Testis (tissue), 2 donors: ENCODE measurements at regions not wholly inside any gene's neighbourhood (a gene's known extent, or its start where the extent isn't known, plus 50 kb on each side); places are given as distances from the start of the nearest gene placed in this dataset.

Experiments
- POLR2A ChIP-seq: fragments of 450-650 bp; IDR thresholded peaks from one replicate; pipeline ENCODE4 v1.6.1; 2017; ENCODE audit warnings: antibody characterized with exemption, mild to moderate bottlenecking, moderate library complexity
- TF ChIP-seq, protein P1 (sequence below), 3 experiments: fragments of 450-650 bp in 2 of 3; fragments of 200-600 bp in 1 of 3; sonication (generic) in 1 of 3; IDR thresholded peaks; one replicate each; pipeline ENCODE4 v1.5.1; 2016 to 2019; ENCODE audit warnings: antibody characterized with exemption in 3 of 3, mild to moderate bottlenecking in 2 of 3, moderate library complexity in 1 of 3

DNA sequence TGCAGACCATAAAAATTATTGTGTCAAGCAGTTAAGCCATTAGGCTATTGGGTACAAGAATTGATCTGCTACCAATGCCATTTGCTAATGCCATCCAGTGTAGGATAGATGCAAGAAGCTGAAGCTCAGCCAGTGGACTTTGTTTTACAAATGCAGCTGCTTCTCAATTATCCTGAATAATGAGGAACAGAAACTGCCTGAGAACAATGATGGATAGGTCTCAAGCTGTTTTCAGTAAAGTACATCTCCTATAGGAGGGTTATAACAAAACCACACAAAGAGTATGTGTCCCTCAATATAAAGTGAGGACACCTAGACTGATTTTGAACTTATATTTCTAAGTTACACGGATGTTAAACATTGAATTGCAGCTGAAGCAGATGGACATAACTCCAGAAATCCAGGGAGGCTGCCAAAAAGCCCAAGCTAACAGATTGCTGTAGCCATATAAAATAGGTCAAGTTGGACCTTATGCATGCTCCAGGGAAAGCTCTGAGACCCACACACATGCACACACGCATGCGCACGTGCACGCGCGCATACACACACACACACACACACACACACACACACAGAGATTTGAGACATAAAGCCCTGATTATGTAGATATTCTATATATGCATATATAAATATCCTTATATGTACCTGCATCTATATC lies 482.7 kb upstream of the CD180 start:
- TF ChIP-seq, protein P1, sequence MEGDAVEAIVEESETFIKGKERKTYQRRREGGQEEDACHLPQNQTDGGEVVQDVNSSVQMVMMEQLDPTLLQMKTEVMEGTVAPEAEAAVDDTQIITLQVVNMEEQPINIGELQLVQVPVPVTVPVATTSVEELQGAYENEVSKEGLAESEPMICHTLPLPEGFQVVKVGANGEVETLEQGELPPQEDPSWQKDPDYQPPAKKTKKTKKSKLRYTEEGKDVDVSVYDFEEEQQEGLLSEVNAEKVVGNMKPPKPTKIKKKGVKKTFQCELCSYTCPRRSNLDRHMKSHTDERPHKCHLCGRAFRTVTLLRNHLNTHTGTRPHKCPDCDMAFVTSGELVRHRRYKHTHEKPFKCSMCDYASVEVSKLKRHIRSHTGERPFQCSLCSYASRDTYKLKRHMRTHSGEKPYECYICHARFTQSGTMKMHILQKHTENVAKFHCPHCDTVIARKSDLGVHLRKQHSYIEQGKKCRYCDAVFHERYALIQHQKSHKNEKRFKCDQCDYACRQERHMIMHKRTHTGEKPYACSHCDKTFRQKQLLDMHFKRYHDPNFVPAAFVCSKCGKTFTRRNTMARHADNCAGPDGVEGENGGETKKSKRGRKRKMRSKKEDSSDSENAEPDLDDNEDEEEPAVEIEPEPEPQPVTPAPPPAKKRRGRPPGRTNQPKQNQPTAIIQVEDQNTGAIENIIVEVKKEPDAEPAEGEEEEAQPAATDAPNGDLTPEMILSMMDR (IDR thresholded peaks at IDR 0.05) = no peak
- TF ChIP-seq POLR2A = no peak
